ENCODE measurements at regions not wholly inside any gene's neighbourhood (a gene's known extent, or its start where the extent isn't known, plus 50 kb on each side); places are given as distances from the start of the nearest gene placed in this dataset.

DNA sequence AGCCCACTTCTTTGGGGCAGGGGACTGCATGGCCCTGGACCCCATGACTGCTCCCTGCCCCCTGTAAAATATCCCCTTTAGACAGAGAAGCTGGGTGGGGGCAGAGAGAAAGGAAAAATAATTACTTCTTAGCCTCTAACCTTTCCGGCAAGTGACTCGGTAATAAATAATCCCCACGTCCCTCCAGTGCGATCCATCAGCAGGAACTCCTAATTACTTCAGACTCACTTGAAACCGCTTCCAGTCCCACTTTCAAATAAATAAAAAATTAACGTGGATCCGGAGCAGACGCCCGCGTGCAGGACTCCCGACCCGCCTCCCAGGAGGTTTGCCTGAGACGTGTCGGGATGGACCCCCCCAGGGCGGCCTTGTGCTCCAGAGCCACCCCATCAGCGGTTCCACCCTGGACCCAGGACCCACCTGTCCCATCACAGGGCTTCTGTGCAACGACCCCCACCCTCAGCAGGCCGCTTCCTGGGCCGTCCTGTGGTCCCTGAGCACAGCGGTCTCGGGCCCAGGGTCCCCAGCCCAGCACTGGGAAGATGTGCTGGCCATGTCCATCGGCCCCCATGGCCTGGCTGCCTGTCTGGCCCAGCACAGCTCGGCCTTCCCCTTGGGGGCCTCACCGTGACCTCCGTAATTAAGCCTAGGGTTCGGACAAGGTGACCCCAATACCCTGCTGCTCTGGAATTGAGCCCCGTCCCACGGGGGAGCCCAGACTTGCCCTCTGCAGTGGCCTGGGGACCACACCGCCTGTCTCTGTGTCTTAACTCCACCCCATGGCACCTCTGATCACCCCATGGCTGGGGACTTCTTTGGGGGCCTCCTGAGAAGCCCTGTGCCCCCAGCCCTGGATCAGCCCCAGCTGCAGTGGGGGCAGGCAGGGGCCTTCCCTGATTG is 108.0 kb downstream of the UNCX start:
- H3K9me3 ChIP-seq (ENCODE audit: insufficient read depth, low read length, severe bottlenecking): peaks cover 12% of the 10 kb centered on the region
- H3K4me3 ChIP-seq (ENCODE audit: low read depth in 1 of 2, low read length in 2 of 2): no peak overlapping the region
- no peak overlapping the region for H3K9ac ChIP-seq (ENCODE audit: low read depth, low read length)
- ATAC-seq (ENCODE audit: insufficient read depth, low read depth): no peak
- no peaks in the 10 kb centered on the region for H4K20me1 ChIP-seq (ENCODE audit: insufficient read depth, low read length)
- no peak overlapping the region for H2AFZ ChIP-seq (ENCODE audit: low read depth, low read length)
- no peaks in the 10 kb centered on the region for H3K36me3 ChIP-seq (ENCODE audit: insufficient read depth, low read length)
- H3K4me1 ChIP-seq (ENCODE audit: insufficient read depth, low read length): no peaks in the 10 kb centered on the region
- H3K27ac ChIP-seq (ENCODE audit: low read length): no peak overlapping the region
- no peak for DNase-seq
- TF ChIP-seq, protein P1, sequence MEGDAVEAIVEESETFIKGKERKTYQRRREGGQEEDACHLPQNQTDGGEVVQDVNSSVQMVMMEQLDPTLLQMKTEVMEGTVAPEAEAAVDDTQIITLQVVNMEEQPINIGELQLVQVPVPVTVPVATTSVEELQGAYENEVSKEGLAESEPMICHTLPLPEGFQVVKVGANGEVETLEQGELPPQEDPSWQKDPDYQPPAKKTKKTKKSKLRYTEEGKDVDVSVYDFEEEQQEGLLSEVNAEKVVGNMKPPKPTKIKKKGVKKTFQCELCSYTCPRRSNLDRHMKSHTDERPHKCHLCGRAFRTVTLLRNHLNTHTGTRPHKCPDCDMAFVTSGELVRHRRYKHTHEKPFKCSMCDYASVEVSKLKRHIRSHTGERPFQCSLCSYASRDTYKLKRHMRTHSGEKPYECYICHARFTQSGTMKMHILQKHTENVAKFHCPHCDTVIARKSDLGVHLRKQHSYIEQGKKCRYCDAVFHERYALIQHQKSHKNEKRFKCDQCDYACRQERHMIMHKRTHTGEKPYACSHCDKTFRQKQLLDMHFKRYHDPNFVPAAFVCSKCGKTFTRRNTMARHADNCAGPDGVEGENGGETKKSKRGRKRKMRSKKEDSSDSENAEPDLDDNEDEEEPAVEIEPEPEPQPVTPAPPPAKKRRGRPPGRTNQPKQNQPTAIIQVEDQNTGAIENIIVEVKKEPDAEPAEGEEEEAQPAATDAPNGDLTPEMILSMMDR (IDR thresholded peaks at IDR 0.05; ENCODE audit: borderline replicate concordance, extremely low read depth, low read length, poor library complexity, severe bottlenecking): no peak
- TF ChIP-seq EZH2 (IDR thresholded peaks at IDR 0.05; ENCODE audit: borderline replicate concordance, low read depth, low read length, severe bottlenecking): no peak
- H3K4me2 ChIP-seq (ENCODE audit: insufficient read depth, low read length): no peak overlapping the region
- H3K79me2 ChIP-seq (ENCODE audit: insufficient read depth, low read length): no peaks in the 10 kb centered on the region
- H3K27me3 ChIP-seq (ENCODE audit: insufficient read depth, low read length, poor library complexity): no peaks in the 10 kb centered on the region

DNA sequence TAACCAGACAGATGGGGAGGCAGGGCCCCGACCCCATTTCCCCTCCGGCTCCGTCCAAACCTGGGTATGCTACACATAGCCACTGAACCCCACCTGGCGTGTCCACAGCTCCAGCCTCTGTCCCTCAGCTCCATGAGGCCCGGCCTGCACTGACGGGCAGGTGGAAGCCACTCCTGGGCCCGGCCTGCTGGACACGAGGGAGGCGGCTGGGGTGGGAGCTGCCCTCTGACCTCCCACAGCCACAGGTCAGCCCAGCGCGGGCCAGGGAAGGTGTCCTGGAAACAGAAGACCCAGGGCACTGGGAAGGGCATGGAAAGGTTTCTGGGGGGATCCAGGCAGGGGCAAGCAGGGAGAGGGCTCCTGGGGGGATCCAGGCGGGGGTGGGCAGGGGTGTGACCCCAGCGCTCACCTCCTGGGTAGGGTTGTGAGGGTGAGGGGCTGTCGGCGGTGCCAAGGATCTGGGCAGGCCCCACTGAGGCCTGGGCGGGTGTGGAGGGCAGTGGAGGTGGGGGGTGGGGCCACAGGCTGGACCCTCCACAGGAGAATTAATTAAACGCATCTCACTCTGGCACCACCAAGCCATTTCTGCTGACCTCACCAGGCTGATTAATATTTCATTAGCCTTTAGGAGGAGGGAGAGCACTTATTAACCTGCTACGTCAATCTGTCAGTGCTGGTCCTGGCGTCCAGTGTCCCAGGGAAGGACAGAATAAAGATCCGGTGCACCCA is 108.9 kb downstream of the UNCX start:
- TF ChIP-seq, protein P1 (IDR thresholded peaks at IDR 0.05; ENCODE audit: borderline replicate concordance, extremely low read depth, low read length, poor library complexity, severe bottlenecking): no peak
- no peak for TF ChIP-seq EZH2 (IDR thresholded peaks at IDR 0.05; ENCODE audit: borderline replicate concordance, low read depth, low read length, severe bottlenecking)
- no peak overlapping the region for H3K4me3 ChIP-seq (ENCODE audit: low read depth in 1 of 2, low read length in 2 of 2)
- no peak for DNase-seq

DNA sequence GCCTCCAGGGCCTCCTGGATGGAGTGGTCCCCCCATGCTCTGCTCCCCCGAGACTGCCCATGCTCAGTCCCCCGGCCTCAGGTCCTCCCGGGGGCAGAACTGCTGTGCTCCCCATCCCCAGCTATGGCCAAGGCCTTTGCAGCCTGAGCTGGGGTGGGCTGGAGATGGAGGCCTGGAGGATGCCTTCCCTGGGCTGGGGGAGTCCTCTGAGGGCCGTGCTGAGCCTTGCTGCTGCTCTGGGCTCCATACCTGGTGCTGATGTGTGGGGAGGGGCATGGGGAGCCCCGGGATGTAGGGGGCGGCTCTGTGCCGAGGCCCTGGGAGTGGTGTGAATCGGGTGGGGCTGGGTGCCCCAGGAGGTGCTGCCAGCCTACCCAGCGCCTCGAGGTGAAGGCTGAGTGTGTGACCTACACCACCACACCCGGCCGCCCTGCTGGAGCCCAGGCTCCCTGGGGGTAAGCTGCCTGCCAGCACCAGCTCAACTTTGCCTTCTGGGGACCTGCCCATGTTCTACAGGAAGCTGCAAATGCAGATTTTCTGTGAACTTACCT is 109.5 kb downstream of the UNCX start:
- no peak for TF ChIP-seq EZH2 (IDR thresholded peaks at IDR 0.05; ENCODE audit: borderline replicate concordance, low read depth, low read length, severe bottlenecking)
- TF ChIP-seq, protein P1 (IDR thresholded peaks at IDR 0.05; ENCODE audit: borderline replicate concordance, extremely low read depth, low read length, poor library complexity, severe bottlenecking): no peak
- DNase-seq (no peak), ATAC-seq (ENCODE audit: insufficient read depth, low read depth) (no peak)
- Histone ChIP-seq H3K4me1 (ENCODE audit: insufficient read depth, low read length) (no peaks in the 10 kb centered on the region), H4K20me1 (ENCODE audit: insufficient read depth, low read length) (no peaks in the 10 kb centered on the region), H3K36me3 (ENCODE audit: insufficient read depth, low read length) (no peaks in the 10 kb centered on the region), H3K9ac (ENCODE audit: low read depth, low read length) (no peak overlapping the region), H3K27ac (ENCODE audit: low read length) (no peak overlapping the region), H3K9me3 (ENCODE audit: insufficient read depth, low read length, severe bottlenecking) (peaks cover under 1% of the 10 kb centered on the region), H3K27me3 (ENCODE audit: insufficient read depth, low read length, poor library complexity) (no peaks in the 10 kb centered on the region), H3K4me3 (ENCODE audit: low read depth in 1 of 2, low read length in 2 of 2) (no peak overlapping the region), H3K79me2 (ENCODE audit: insufficient read depth, low read length) (no peaks in the 10 kb centered on the region), H3K4me2 (ENCODE audit: insufficient read depth, low read length) (no peak overlapping the region), H2AFZ (ENCODE audit: low read depth, low read length) (no peak overlapping the region)

More for the DNA sequence above, 108.9 kb downstream of the UNCX start:
- no peak overlapping the region for H3K27ac ChIP-seq (ENCODE audit: low read length)
- no peak overlapping the region for H3K9ac ChIP-seq (ENCODE audit: low read depth, low read length)
- peaks cover 7% of the 10 kb centered on the region for H3K9me3 ChIP-seq (ENCODE audit: insufficient read depth, low read length, severe bottlenecking)
- no peaks in the 10 kb centered on the region for H3K4me1 ChIP-seq (ENCODE audit: insufficient read depth, low read length)
- no peak overlapping the region for H3K4me2 ChIP-seq (ENCODE audit: insufficient read depth, low read length)
- no peak for ATAC-seq (ENCODE audit: insufficient read depth, low read depth)
- H4K20me1 ChIP-seq (ENCODE audit: insufficient read depth, low read length): no peaks in the 10 kb centered on the region
- H3K27me3 ChIP-seq (ENCODE audit: insufficient read depth, low read length, poor library complexity): no peaks in the 10 kb centered on the region
- H2AFZ ChIP-seq (ENCODE audit: low read depth, low read length): no peak overlapping the region
- no peaks in the 10 kb centered on the region for H3K36me3 ChIP-seq (ENCODE audit: insufficient read depth, low read length)
- H3K79me2 ChIP-seq (ENCODE audit: insufficient read depth, low read length): no peaks in the 10 kb centered on the region

Data from DND-41 (cell line).